Ovary (tissue), 7 donors: ENCODE measurements at regions not wholly inside any gene's neighbourhood (a gene's known extent, or its start where the extent isn't known, plus 50 kb on each side); places are given as distances from the start of the nearest gene placed in this dataset.

Source experiments
- DNase-seq, 5 donors: peaks; one replicate each; pipeline ENCODE4 v3.0.0-alpha.2; 2019 to 2020
- H3K27ac ChIP-seq, 2 donors: fragments of 200-600 bp; one replicate each; pipeline versions ENCODE4 v1.5.1 to v1.8.0; 2019 to 2022
- H3K27me3 ChIP-seq: fragments of 200-600 bp; one replicate; pipeline ENCODE4 v1.8.0; 2022
- H3K36me3 ChIP-seq: fragments of 200-600 bp; sonication (generic); one replicate; pipeline ENCODE4 v1.5.1; 2019
- H3K4me1 ChIP-seq: one replicate; pipeline ENCODE4 v1.8.1; 2013; ENCODE audit warnings: mild to moderate bottlenecking, moderate library complexity; ENCODE audit not compliant: insufficient read depth
- H3K4me3 ChIP-seq: fragments of 200-600 bp; sonication (generic); one replicate; pipeline ENCODE4 v1.5.1; 2017
- H3K9me3 ChIP-seq, 2 donors: fragments of 200-600 bp in 1 of 2; sonication (generic) in 1 of 2; one replicate each; pipeline versions ENCODE4 v1.5.1 to v1.8.1; 2013 to 2019; ENCODE audit warnings: mild to moderate bottlenecking in 1 of 2, moderate library complexity in 1 of 2
- EP300 ChIP-seq: sonication (generic); formaldehyde crosslinking; IDR thresholded peaks from one replicate; pipeline ENCODE4 v1.6.1; 2017; ENCODE audit warnings: antibody characterized with exemption
- POLR2A ChIP-seq: fragments of 450-650 bp; IDR thresholded peaks from one replicate; pipeline ENCODE4 v1.6.1; 2017; ENCODE audit warnings: antibody characterized with exemption, mild to moderate bottlenecking, moderate library complexity
- WGBS, 3 donors: extraction: QIAGEN DNeasy Blood & Tissue Kit in 1 of 3; methylation state at CpG; one replicate each; pipeline versions ENCODE4 v1.1.5 to v1.1.7; 2013 to 2017; 5-methylcytosine and 5-hydroxymethylcytosine counted together
- intact Hi-C, 4 donors: fragments of 100-400 bp; cut with DNase I; formaldehyde crosslinking; loops; one replicate each; pipeline versions ENCODE4 v1.11.0 to v1.15.1; 2022 to 2023
- TF ChIP-seq, protein P1 (sequence below), 3 donors: fragments of 450-650 bp in 2 of 3; fragments of 200-600 bp in 1 of 3; IDR thresholded peaks; one replicate each; pipeline versions ENCODE4 v1.5.1 to v1.8.0; 2016 to 2022; ENCODE audit warnings: antibody characterized with exemption in 3 of 3, mild to moderate bottlenecking in 1 of 3
- donor health status: DM: no; HTN: no; CAD: no; lungs with moderate emphysema.
- donor health status: DM: no; HTN: no; CAD: no.
- donor health status: Bipolar disorder and iron deficiency.
- donor health status: DM: no; HTN: no; CAD: no.
- donor health status: DM: yes; HTN: yes; CAD: no.

DNA sequence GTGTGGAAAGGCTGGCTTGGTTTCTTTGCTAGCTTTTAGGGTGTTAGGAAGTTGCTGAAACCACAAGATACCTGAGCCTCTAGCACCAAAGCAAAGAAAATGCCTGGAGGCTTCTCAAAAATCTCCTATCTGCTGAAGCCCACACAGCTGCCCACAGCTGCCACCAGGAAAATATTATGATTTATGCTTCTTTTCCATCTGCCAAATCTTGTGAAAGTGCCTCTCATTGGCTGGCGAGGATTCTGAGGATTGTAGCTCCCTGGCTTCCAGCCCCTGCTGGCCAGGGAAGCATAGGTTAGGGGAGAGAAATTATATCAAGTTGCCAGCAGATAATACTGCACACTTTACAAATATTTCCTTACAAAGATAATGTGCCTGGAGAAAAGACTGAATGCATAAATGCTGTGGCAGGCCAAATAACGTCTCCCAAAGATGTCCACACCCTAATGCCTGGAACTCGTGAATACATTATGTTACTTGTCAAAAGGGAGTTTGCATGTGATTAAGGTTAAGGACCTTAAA lies 98.4 kb downstream of the MRPL14 start:
- TF ChIP-seq, protein P1, sequence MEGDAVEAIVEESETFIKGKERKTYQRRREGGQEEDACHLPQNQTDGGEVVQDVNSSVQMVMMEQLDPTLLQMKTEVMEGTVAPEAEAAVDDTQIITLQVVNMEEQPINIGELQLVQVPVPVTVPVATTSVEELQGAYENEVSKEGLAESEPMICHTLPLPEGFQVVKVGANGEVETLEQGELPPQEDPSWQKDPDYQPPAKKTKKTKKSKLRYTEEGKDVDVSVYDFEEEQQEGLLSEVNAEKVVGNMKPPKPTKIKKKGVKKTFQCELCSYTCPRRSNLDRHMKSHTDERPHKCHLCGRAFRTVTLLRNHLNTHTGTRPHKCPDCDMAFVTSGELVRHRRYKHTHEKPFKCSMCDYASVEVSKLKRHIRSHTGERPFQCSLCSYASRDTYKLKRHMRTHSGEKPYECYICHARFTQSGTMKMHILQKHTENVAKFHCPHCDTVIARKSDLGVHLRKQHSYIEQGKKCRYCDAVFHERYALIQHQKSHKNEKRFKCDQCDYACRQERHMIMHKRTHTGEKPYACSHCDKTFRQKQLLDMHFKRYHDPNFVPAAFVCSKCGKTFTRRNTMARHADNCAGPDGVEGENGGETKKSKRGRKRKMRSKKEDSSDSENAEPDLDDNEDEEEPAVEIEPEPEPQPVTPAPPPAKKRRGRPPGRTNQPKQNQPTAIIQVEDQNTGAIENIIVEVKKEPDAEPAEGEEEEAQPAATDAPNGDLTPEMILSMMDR (IDR thresholded peaks at IDR 0.05) = no peak
- TF ChIP-seq POLR2A (no peak), EP300 (no peak)
- no peaks in the 10 kb centered on the region for H3K9me3 ChIP-seq
- intact Hi-C loops = no loop called here
- H3K36me3 ChIP-seq = no peaks in the 10 kb centered on the region
- no peak for DNase-seq
- no peaks in the 10 kb centered on the region for H3K27me3 ChIP-seq
- H3K27ac ChIP-seq = no peak overlapping the region
- no peak overlapping the region for H3K4me3 ChIP-seq
- H3K4me1 ChIP-seq = peaks cover 4% of the 10 kb centered on the region
- WGBS, 3 donors = 14 to 18% (median 17%) methylated on average over 3 of the region's 3 CpGs

DNA sequence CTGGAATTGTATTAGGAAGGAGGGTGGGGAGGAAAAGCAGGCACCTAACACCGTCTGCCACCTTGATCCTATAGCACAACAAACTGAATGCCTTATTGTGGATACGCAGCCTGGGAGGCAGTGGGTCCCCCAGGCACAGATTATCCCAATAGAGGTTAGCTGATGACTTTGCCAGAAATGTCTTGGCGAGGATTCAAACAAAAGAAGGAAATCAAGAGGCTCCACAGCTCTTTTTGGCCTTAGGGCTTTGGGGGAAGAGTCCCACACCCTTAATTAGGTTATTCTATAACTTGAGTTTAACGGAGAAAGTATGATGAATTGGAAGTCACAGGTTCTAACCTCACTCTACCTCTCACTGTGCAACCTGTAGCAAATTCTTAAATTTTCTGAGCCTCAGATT lies 102.0 kb downstream of the MRPL14 start:
- H3K36me3 ChIP-seq = no peaks in the 10 kb centered on the region
- no peak overlapping the region for H3K27ac ChIP-seq
- intact Hi-C loops = no loop called here
- H3K4me1 ChIP-seq = peaks cover 4% of the 10 kb centered on the region
- no peak overlapping the region for H3K4me3 ChIP-seq
- TF ChIP-seq POLR2A = no peak
- no peaks in the 10 kb centered on the region for H3K9me3 ChIP-seq
- WGBS, 3 donors = 90 to 94% (median 92%) methylated on average over 4 of the region's 4 CpGs
- H3K27me3 ChIP-seq = no peaks in the 10 kb centered on the region
- DNase-seq = no peak

DNA sequence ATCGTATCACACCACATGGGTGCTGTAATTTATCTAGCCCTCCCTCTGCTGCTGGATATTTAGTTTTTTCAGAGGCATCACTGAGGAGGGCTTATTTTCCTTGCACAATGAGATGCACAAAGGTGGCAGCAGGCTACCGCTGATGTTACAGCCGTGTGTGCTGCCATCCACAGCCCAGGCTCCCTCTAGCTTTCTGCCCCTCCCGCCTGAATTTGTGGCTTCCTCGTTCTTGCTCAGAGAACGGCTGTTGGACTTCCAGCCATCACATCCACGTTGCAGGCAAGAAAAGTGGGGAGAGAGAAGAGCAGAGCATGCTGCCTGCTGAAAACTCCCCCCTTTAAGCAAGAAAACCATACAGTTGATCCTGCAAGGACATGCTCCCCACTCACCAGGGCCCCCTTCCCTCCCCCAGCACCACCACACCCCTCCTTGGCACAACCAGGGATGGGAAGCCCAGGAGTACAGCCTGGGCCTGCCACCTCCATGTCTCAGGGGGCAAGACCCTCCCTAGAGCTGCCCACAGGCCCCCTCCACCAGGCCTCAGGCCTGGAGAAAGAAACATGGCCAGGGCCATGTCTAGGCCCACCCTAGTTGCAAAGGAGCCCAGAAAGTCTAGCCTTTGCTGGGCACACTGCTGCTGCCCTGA lies 102.6 kb downstream of the MRPL14 start:
- no peaks in the 10 kb centered on the region for H3K36me3 ChIP-seq
- WGBS, 3 donors = 12 to 29% (median 23%) methylated on average over 7 of the region's 7 CpGs
- H3K27ac ChIP-seq = no peak overlapping the region
- no peak overlapping the region for H3K4me3 ChIP-seq
- no peaks in the 10 kb centered on the region for H3K27me3 ChIP-seq
- no peak for TF ChIP-seq EP300
- TF ChIP-seq POLR2A = no peak
- TF ChIP-seq, protein P1 (IDR thresholded peaks at IDR 0.05) = no peak
- intact Hi-C loops = no loop called here
- H3K9me3 ChIP-seq = no peaks in the 10 kb centered on the region
- no peak for DNase-seq
- peaks cover 4% of the 10 kb centered on the region for H3K4me1 ChIP-seq

DNA sequence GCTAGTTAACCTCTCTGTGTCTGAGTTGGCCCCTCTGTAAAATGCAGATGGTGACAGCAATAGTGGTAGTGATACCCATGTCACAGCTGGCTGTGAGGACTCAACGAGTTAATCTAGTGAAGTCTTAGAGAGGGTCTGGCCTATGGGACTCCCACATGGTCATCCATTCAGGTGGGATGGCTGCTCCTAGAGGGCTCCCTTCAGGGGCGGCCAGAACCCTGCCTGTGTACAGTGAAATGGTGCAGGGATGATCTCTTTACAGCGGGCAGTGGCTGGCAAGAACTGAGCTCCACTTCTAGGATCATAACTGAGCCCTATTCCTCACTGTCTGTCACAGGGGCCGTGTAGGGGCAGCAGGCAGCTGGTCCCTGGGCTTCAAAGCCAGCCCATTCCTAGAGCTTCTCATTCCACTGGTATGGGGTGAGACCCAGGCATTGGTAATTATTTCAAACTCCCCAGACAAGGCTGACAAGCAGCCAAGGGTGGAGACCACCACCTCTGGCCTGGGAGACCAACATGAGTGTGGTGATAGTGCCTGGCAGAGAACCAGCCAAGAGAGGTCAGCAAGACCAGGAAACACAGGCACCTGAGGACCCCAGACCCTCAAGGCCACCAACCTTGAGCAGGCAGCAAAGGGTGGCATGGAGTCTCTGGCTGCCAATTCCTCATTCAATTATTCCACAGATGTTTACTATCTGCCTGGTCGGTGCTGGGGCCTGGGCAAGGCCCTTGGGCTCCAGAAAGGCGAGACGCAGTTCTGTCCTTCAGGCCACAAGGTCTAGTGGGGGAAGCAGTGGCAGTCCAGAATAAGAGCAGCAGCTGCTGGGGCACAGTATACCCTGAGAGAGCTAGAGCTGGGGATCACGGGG lies 103.4 kb downstream of the MRPL14 start:
- Histone ChIP-seq H3K36me3 (no peaks in the 10 kb centered on the region), H3K27me3 (no peaks in the 10 kb centered on the region), H3K9me3 (no peaks in the 10 kb centered on the region), H3K27ac (no peak overlapping the region), H3K4me1 (peaks cover 3% of the 10 kb centered on the region), H3K4me3 (no peak overlapping the region)
- 59 to 66% (median 65%) methylated on average over 8 of the region's 8 CpGs for WGBS, 3 donors
- no peak for DNase-seq
- TF ChIP-seq EP300 (no peak), POLR2A (no peak)
- TF ChIP-seq, protein P1 (IDR thresholded peaks at IDR 0.05) = no peak
- intact Hi-C loops = no loop called here
